Nucleus accumbens (tissue), 56 donors: ENCODE measurements at regions not wholly inside any gene's neighbourhood (a gene's known extent, or its start where the extent isn't known, plus 50 kb on each side); places are given as distances from the start of the nearest gene placed in this dataset.

ENCODE experiments used
- DNase-seq, 56 donors: peaks; one replicate each; lab custom pipeline; 2025; lab: John Stamatoyannopoulos, UW

- DNase-seq, result no peak
These were observed 212.9 kb downstream of the PAX1 start for GRCh38 chr20:21918398-21918797.

GRCh38 chr20:21902391-21902790 lies 196.9 kb downstream of the PAX1 start:
- no peak for DNase-seq

- DNase-seq, result peak in 7 of 56 donors; percentile 0 to 45 (median 10)
These were observed 196.2 kb downstream of the PAX1 start for GRCh38 chr20:21901470-21902275.

DNA sequence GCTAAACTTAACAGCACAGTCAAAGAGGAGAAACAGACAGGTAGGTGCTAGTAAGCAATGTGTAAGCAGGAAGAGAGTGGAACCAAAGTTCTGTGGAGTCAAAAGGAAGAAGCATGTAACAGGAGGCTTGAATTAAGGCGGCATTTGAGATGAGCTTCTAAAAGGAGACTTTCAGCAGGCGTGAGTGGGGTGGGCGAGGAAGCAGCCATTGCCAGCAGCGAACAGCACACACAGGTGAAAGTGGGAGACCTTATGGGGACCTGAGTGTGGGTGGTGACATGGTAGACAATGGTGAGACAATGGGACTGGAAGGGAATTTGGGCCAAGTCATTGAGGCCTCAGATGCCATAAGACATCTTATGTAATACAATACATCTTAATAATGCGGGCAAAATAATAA lies 195.0 kb downstream of the PAX1 start:
- no peak for DNase-seq

- no peak for DNase-seq
These were observed 169.5 kb downstream of the PAX1 start for GRCh38 chr20:21874921-21875320.

DNA sequence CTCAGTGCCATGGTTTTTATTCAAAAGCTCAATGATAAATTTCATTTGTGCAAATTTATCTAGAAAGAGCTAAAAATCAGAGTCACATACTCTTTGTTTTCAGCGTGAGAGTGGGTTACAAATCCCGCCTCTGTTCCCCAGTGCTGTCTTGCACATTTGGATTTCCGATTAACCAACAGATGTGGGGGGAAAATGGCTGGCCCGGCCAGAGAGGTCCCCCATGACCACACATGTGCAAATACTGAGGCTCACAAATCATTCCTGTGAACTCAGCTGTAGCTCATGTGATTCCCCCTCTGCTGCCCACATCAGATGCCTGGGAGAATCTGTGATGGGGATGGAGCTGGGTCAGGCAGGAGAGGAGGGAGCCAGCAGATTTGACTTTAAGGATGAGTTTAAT lies 168.7 kb downstream of the PAX1 start:
- no peak for DNase-seq

GRCh38 chr20:21873291-21873690 lies 167.8 kb downstream of the PAX1 start:
- DNase-seq, result no peak

DNA sequence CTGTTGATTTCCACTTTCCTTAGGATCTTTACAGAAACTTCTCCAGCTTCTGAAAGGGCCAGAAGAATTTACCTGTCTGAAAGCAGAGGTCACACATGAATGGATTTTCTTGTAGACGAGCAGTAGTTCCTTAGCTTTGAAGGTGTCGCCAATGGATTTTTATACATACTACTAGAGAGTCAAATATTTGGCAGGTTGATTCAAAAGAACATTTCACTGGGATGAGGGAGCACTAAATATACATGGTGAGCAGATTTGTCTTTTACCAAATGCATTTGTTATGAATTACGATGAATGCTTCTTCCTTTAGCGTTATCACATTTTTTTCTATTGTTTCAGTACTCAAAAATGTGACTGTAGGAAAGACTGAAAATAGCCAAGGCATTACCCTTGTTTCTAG lies 162.3 kb downstream of the PAX1 start:
- no peak for DNase-seq

DNA sequence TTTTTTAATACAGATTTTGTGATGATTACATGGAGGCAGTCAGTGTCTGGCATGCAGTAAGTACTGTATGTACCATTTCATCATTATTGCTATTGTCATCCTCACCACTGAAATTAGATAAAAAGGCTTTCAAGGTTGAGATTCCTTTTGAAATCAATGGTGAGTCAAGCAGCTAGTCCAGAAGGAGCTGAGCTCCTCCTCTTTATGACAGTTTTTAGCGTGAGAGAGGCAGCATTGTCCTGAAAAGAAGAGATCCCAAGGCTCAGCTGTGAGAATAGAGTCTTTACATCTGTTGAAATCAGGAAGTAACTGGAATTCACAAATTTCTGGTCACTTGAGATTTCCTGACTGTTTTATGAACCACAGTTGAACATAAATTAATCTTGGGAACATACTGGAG lies 161.9 kb downstream of the PAX1 start:
- DNase-seq, result no peak

GRCh38 chr20:21862956-21863355 lies 157.5 kb downstream of the PAX1 start:
- no peak for DNase-seq

DNA sequence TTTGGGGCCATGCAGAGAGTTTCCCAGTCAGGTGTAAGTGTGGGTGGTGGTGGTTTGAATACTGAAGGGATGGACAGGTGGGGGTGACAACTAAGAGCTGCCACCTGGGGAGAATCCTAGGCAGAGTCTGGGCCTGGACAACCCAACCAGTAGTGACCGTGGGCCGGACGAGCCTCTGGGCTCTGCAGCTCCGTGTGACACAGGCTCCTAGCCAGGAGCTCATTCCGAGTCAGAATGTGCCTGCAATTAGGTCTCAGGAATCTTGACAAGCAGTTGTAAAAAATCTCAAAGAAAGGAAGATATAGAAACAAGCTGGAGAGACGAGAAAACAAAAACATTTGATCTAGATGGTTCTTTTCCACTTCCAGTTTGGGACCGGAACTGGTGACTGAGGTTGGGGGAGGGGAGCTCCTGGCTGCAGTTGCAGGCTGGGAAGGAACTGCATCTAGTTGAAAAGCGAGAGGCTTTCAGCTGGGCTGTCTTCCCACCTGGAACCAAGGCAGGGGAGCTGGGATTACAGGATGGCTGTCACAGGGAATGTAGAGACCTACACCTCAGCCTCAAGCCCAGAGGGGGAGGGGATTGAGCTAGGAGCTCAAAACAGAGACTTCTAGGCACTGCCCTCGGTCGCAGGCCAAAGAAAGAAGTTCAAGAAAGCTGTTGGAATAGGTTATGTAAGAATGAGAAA lies 156.9 kb downstream of the PAX1 start:
- DNase-seq, result no peak

DNA sequence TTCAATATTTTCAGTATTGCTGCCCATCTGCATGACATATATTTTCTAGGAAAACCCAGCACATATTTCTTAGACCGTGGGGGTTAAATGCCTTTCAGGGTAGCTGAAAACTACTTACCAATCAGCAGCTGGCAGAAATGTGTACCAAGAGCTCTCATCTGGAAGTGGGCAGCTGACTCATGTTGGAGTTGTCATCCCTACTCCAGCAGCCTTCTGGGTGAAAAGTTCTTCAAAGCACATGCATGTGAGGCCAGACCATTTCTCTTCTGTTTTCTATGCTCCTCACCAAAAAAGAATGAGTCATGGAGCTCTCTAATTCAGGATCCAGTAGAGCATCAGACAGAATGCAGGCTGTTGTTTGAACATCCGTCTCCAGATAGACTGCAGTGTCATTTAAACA lies 135.5 kb downstream of the PAX1 start:
- no peak for DNase-seq

DNA sequence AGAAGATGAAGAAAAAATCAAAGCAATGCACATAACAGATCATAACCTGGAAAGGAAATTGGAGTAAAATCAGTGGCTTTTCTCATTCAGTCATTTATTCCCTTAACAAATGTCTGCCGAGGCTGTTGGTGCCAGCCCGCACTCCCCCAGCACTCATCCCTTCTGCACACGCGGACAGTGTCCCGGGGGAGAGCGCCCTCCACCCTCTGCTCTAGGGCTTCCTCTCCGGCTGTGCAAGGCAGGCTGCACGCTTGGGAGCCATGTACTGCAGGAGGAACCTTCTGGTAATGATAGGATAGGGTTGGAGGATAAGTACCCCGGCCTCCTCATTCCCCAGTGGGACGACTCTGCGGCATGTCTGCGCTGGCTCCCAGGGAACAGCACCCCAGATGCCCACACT lies 134.5 kb downstream of the PAX1 start:
- DNase-seq, result no peak

DNA sequence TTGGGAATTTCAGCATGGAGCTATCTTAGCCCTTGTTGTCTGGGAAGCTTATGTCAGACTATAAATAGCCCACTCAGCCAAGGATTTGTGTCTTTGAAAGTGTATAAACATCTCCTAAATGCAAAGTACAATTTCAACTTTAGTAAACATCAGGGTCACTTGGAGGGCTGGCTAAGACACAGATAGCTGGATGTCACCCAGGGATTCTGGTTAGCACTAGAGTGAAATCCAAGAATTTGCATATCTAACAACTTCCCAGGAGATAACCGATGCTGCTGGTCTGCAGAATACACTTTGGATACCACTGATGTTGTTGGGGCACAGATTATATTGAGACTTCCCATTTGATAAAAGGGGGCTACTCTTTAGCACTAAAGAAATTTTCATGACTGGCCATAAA lies 130.9 kb downstream of the PAX1 start:
- DNase-seq, result no peak

GRCh38 chr20:21835042-21835441 lies 129.6 kb downstream of the PAX1 start:
- DNase-seq, result no peak

DNA sequence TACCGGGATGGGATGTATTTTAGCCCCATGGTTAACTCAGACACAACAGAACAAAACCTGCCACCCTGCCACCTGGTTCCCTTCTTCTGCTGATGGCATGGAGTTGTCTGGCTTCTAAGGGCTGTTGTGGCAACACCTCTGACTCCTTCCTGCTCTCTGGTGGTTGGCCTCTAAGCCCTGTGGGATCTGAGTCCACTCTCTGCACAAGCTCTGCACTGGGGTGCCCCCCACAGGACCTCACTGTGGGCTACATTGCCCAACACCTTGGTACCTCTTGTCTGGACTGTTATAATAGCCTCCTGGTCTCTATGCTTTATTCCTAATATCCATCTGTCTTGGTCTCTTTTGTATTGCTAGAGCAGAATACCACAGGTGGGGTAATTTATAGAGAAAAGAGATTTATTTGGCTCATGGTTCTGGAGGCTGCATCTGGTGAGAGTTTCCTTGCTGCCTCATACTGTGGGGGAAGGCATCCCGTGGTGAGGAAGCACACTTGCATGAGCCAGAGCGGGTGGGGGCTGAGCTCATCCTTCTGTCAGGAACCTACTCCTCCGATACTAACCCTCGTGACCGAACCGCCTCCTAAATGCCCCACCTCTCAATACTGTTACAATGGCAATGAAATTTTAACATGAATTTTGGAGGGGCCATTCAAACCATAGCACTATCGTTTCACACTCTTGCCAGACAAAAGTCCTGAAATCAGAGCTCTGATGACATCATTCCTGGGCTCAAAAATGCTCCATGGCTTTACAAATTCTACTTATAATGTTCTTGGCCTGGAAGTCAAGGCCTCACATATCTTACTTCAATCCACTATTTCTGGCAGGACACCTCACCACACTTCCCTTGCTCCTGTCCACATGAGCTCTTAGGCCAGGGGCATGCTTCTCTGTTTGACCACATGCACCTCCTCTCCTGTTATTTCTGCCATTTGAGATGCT lies 127.2 kb downstream of the PAX1 start:
- peak in 16 of 56 donors; percentile 5 to 57 (median 10) for DNase-seq

- DNase-seq, result no peak
These were observed 121.5 kb downstream of the PAX1 start for GRCh38 chr20:21826976-21827375.

DNA sequence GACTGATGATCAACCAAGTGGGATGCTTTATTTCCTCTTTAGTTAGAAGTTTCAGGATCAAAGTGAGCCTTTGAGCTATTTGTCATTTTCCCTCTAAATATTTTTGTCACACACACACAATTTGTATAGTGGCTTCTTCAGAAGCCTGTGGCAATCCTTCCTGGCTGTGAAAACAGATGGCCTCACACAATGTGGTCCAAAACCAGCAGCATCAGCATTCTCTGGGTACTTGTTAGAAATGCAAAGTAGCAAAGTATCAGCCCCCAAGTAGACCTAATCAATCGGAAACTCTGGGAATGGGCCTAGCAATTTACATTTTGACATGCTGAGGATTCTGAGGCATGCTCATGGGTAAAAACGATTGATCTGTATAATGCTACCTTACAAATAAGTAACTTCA lies 115.9 kb downstream of the PAX1 start:
- no peak for DNase-seq

- DNase-seq, result no peak
These were observed 115.2 kb downstream of the PAX1 start for GRCh38 chr20:21820688-21821087.

- no peak for DNase-seq
These were observed 114.6 kb downstream of the PAX1 start for GRCh38 chr20:21820045-21820444.

DNA sequence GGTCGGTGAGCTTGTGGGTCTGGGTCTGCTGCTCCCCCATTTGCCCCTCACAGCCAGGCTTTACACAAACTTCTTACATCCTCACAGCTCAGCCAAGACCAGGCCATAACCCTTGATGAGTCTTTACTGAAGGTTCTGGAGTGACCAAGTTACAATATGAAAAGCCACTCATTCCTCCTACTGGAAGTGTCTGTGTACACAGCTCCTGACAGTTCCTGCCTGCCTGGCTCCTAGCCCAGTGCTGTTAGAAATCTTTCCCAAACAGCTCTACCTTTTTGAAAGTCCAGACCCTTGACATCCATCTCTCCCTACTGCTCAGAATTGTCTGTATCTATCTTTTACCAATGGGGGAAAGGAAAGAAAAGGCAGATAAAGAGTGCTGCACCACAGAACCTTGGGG lies 106.9 kb downstream of the PAX1 start:
- DNase-seq, result no peak
